Left lung (tissue), 4 donors: ENCODE measurements at regions not wholly inside any gene's neighbourhood (a gene's known extent, or its start where the extent isn't known, plus 50 kb on each side); places are given as distances from the start of the nearest gene placed in this dataset.

Experiments
- ATAC-seq: fragments of 200-7000 bp; cut with Tn5 transposase; one replicate; pipeline ENCODE4 v1.9.1; 2020; ENCODE audit warnings: moderate library complexity
- DNase-seq, 4 donors: peaks; one replicate each; pipeline ENCODE4 v3.0.0-alpha.2; 2013 to 2020
- H3K27ac ChIP-seq, 2 donors: fragments of 200-600 bp; sonication (generic) in 1 of 2; one replicate each; pipeline versions ENCODE4 v1.5.0 to v1.8.0; 2020 to 2021
- H3K27me3 ChIP-seq, 2 donors: fragments of 200-600 bp; sonication (generic) in 1 of 2; one replicate each; pipeline versions ENCODE4 v1.5.0 to v1.8.0; 2020 to 2021
- H3K36me3 ChIP-seq, 2 donors: fragments of 200-600 bp; sonication (generic) in 1 of 2; one replicate each; pipeline versions ENCODE4 v1.5.0 to v1.8.0; 2020 to 2021
- H3K4me1 ChIP-seq, 2 donors: fragments of 200-600 bp; one replicate each; pipeline ENCODE4 v1.8.0; 2021
- H3K4me3 ChIP-seq, 2 donors: fragments of 200-600 bp; sonication (generic) in 1 of 2; one replicate each; pipeline versions ENCODE4 v1.5.0 to v1.8.0; 2020 to 2021; ENCODE audit warnings: mild to moderate bottlenecking in 1 of 2
- H3K9me3 ChIP-seq, 2 donors: fragments of 200-600 bp; sonication (generic) in 1 of 2; one replicate each; pipeline versions ENCODE4 v1.5.0 to v1.8.0; 2020 to 2021
- CTCF ChIP-seq, 2 donors: fragments of 200-600 bp; sonication (generic) in 1 of 2; IDR thresholded peaks; one replicate each; pipeline versions ENCODE4 v1.5.0 to v1.8.0; 2021; ENCODE audit warnings: antibody characterized with exemption in 2 of 2
- intact Hi-C, 2 donors: fragments of 100-400 bp; cut with DNase I; formaldehyde crosslinking; loops; one replicate each; pipeline versions ENCODE4 v1.11.2 to v1.14.2; 2022
- donor health status: DM: no; HTN: yes; CAD: no.
- donor health status: DM: no; HTN: no; CAD: no.

GRCh38 chr20:1813101-1813529, 82.1 kb upstream of the SIRPA start:
- H3K9me3 ChIP-seq = no peaks in the 10 kb centered on the region
- H3K27me3 ChIP-seq = peaks cover 0 to 5% of the 10 kb centered on the region in 2 donors
- H3K4me1 ChIP-seq = peaks cover 14 to 77% of the 10 kb centered on the region in 2 donors
- H3K4me3 ChIP-seq = no peak overlapping the region
- peak overlapping the region; percentile 8 to 55 for H3K27ac ChIP-seq
- DNase-seq = peak in 1 of 4 donors; percentile 64
- peak; percentile 57 for ATAC-seq
- TF ChIP-seq CTCF (IDR thresholded peaks at IDR 0.05) = no peak
- intact Hi-C loops = no loop called here
- H3K36me3 ChIP-seq = no peaks in the 10 kb centered on the region

GRCh38 chr20:1811621-1812498, 83.3 kb upstream of the SIRPA start:
- H3K4me3 ChIP-seq = no peak overlapping the region
- H3K4me1 ChIP-seq = peaks cover 14 to 72% of the 10 kb centered on the region in 2 donors
- no peaks in the 10 kb centered on the region for H3K9me3 ChIP-seq
- ATAC-seq (no peak), DNase-seq (no peak)
- H3K27me3 ChIP-seq = peaks cover 0 to 5% of the 10 kb centered on the region in 2 donors
- H3K36me3 ChIP-seq = no peaks in the 10 kb centered on the region
- intact Hi-C loops = no loop called here
- no peak for TF ChIP-seq CTCF (IDR thresholded peaks at IDR 0.05)
- peak overlapping the region; percentile 23 to 90 for H3K27ac ChIP-seq

- peak; percentile 77 for ATAC-seq
- no peaks in the 10 kb centered on the region for H3K36me3 ChIP-seq
- H3K27me3 ChIP-seq = peaks cover 0 to 5% of the 10 kb centered on the region in 2 donors
- intact Hi-C loops = no loop called here
- peak overlapping the region; percentile 46 to 90 for H3K27ac ChIP-seq
- no peak for TF ChIP-seq CTCF (IDR thresholded peaks at IDR 0.05)
- peaks cover 14 to 64% of the 10 kb centered on the region in 2 donors for H3K4me1 ChIP-seq
- no peak for DNase-seq
- no peak overlapping the region for H3K4me3 ChIP-seq
- no peaks in the 10 kb centered on the region for H3K9me3 ChIP-seq
These were observed 84.1 kb upstream of the SIRPA start for GRCh38 chr20:1810926-1811620.

GRCh38 chr20:1810572-1810925, 84.7 kb upstream of the SIRPA start:
- no peaks in the 10 kb centered on the region for H3K36me3 ChIP-seq
- H3K9me3 ChIP-seq = no peaks in the 10 kb centered on the region
- H3K27me3 ChIP-seq = peaks cover 0 to 5% of the 10 kb centered on the region in 2 donors
- H3K27ac ChIP-seq = peak overlapping the region; percentile 46 to 90
- DNase-seq (no peak), ATAC-seq (no peak)
- H3K4me3 ChIP-seq = no peak overlapping the region
- intact Hi-C loops = no loop called here
- peaks cover 14 to 59% of the 10 kb centered on the region in 2 donors for H3K4me1 ChIP-seq
- TF ChIP-seq CTCF (IDR thresholded peaks at IDR 0.05) = no peak
